Panc1 (cell line): ENCODE measurements at regions not wholly inside any gene's neighbourhood (a gene's known extent, or its start where the extent isn't known, plus 50 kb on each side); places are given as distances from the start of the nearest gene placed in this dataset.

Experiments used
- ATAC-seq: fragments of 200-7000 bp; cut with Tn5 transposase; 2 replicates; pipeline ENCODE4 v1.9.1; 2020; ENCODE audit warnings: mild to moderate bottlenecking, moderate library complexity
- BruUV-seq: library from RNA; stranded (reverse); fragments of 400-500 nt; replicated peaks from 2 replicates; lab custom pipeline; 2021; lab: Mats Ljungman, UMichigan
- CTCF ChIA-PET: fragments of 300-600 bp; sonication (Branson Sonifier 250); formaldehyde crosslinking; loops from one replicate; lab custom pipeline; 2022; ENCODE audit warnings: antibody characterized with exemption; lab: Charles Lee
- POLR2A ChIA-PET: fragments of 300-600 bp; sonication (Branson Sonifier 250); formaldehyde crosslinking; loops from one replicate; lab custom pipeline; 2022; ENCODE audit warnings: antibody characterized with exemption; lab: Charles Lee
- DNase-seq: peaks from one replicate; pipeline ENCODE4 v3.0.0-alpha.2; 2010; ENCODE audit warnings: low read depth, low spot score
- H3K27ac ChIP-seq: 2 replicates; pipeline ENCODE4 v1.5.1; 2011; ENCODE audit warnings: mild to moderate bottlenecking, low read length, inconsistent platforms
- H3K27me3 ChIP-seq: fragments of 200-500 bp; sonication (Bioruptor generic); 2 replicates; pipeline ENCODE4 v1.6.0; 2014; ENCODE audit warnings: low read length, inconsistent platforms; ENCODE audit not compliant: control insufficient read depth, insufficient read depth
- H3K36me3 ChIP-seq: fragments of 200-500 bp; sonication (Bioruptor generic); 2 replicates; pipeline ENCODE4 v1.5.1; 2014; ENCODE audit warnings: inconsistent platforms, mild to moderate bottlenecking, low read length, moderate library complexity; ENCODE audit not compliant: control insufficient read depth, insufficient read depth
- H3K4me1 ChIP-seq: 2 replicates; pipeline ENCODE4 v1.5.1; 2011; ENCODE audit warnings: inconsistent platforms, mild to moderate bottlenecking, low read length, moderate library complexity; ENCODE audit not compliant: control insufficient read depth, insufficient read depth
- H3K4me3 ChIP-seq, 2 experiments: 2 replicates each; pipeline ENCODE4 v1.5.1; 2011 to 2012; ENCODE audit warnings: low read depth in 2 of 2, low read length in 2 of 2, mild to moderate bottlenecking in 2 of 2, inconsistent platforms in 1 of 2, moderate library complexity in 1 of 2
- H3K9me3 ChIP-seq: fragments of 200-500 bp; sonication (Bioruptor generic); 2 replicates; pipeline ENCODE4 v1.5.1; 2014; ENCODE audit warnings: low read depth, mild to moderate bottlenecking, inconsistent platforms, low read length, moderate library complexity; ENCODE audit not compliant: control insufficient read depth, insufficient read depth
- POLR2AphosphoS5 ChIP-seq: IDR thresholded peaks from 2 replicates; pipeline ENCODE4 v1.6.1; 2012; ENCODE audit warnings: mild to moderate bottlenecking, low read depth, low read length, moderate library complexity
- SIN3A ChIP-seq: IDR thresholded peaks from 2 replicates; pipeline ENCODE4 v1.6.1; 2012; ENCODE audit warnings: low read depth, mild to moderate bottlenecking, low read length, moderate library complexity, borderline replicate concordance; ENCODE audit not compliant: insufficient read depth
- TCF7L2 ChIP-seq: IDR thresholded peaks from 2 replicates; pipeline ENCODE4 v1.6.1; 2011; ENCODE audit warnings: mild to moderate bottlenecking, low read depth, low read length, inconsistent platforms
- in situ Hi-C: cut with HindIII; loops from 2 replicates; pipeline ENCODE4 v1.10.0; 2016; ENCODE audit warnings: low sequenced_read_pairs, low pct_unique_long_range_greater_than_20kb
- intact Hi-C: fragments of 100-400 bp; cut with micrococcal nuclease; formaldehyde crosslinking; loops from one replicate; pipeline ENCODE4 v1.10.0; 2022; ENCODE audit not compliant: unreplicated experiment
- TF ChIP-seq, protein P1 (sequence below): fragments of 450-650 bp; IDR thresholded peaks from 2 replicates; pipeline ENCODE4 v1.5.1; 2017; ENCODE audit warnings: mild to moderate bottlenecking
- TF ChIP-seq, protein P2 (sequence below), 2 experiments: IDR thresholded peaks; 2 replicates each; pipeline ENCODE4 v1.6.1; 2011 to 2012; ENCODE audit warnings: low read depth in 2 of 2, control low read depth in 1 of 2, low read length in 1 of 2, mild to moderate bottlenecking in 1 of 2, moderate library complexity in 1 of 2; ENCODE audit not compliant: insufficient read depth in 1 of 2

- TF ChIP-seq, protein P1, sequence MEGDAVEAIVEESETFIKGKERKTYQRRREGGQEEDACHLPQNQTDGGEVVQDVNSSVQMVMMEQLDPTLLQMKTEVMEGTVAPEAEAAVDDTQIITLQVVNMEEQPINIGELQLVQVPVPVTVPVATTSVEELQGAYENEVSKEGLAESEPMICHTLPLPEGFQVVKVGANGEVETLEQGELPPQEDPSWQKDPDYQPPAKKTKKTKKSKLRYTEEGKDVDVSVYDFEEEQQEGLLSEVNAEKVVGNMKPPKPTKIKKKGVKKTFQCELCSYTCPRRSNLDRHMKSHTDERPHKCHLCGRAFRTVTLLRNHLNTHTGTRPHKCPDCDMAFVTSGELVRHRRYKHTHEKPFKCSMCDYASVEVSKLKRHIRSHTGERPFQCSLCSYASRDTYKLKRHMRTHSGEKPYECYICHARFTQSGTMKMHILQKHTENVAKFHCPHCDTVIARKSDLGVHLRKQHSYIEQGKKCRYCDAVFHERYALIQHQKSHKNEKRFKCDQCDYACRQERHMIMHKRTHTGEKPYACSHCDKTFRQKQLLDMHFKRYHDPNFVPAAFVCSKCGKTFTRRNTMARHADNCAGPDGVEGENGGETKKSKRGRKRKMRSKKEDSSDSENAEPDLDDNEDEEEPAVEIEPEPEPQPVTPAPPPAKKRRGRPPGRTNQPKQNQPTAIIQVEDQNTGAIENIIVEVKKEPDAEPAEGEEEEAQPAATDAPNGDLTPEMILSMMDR, result no peak
- TF ChIP-seq, protein P2, sequence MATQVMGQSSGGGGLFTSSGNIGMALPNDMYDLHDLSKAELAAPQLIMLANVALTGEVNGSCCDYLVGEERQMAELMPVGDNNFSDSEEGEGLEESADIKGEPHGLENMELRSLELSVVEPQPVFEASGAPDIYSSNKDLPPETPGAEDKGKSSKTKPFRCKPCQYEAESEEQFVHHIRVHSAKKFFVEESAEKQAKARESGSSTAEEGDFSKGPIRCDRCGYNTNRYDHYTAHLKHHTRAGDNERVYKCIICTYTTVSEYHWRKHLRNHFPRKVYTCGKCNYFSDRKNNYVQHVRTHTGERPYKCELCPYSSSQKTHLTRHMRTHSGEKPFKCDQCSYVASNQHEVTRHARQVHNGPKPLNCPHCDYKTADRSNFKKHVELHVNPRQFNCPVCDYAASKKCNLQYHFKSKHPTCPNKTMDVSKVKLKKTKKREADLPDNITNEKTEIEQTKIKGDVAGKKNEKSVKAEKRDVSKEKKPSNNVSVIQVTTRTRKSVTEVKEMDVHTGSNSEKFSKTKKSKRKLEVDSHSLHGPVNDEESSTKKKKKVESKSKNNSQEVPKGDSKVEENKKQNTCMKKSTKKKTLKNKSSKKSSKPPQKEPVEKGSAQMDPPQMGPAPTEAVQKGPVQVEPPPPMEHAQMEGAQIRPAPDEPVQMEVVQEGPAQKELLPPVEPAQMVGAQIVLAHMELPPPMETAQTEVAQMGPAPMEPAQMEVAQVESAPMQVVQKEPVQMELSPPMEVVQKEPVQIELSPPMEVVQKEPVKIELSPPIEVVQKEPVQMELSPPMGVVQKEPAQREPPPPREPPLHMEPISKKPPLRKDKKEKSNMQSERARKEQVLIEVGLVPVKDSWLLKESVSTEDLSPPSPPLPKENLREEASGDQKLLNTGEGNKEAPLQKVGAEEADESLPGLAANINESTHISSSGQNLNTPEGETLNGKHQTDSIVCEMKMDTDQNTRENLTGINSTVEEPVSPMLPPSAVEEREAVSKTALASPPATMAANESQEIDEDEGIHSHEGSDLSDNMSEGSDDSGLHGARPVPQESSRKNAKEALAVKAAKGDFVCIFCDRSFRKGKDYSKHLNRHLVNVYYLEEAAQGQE (IDR thresholded peaks at IDR 0.05; ENCODE audit: insufficient read depth in 1 of 2, low read depth in 2 of 2, low read length in 1 of 2), result no peak
- TF ChIP-seq POLR2AphosphoS5 (no peak), TCF7L2 (no peak), SIN3A (no peak)
- ChIA-PET POLR2A (no interaction called here), CTCF (no interaction called here)
- H3K36me3 ChIP-seq, result no peaks in the 10 kb centered on the region
- in situ Hi-C loops (no loop called here), intact Hi-C loops (no loop called here)
- no peaks in the 10 kb centered on the region for H3K27me3 ChIP-seq
- no peak overlapping the region for H3K4me3 ChIP-seq
- no peak for ATAC-seq
- DNase-seq, result no peak
- no peak overlapping the region for H3K27ac ChIP-seq
- no peaks in the 10 kb centered on the region for H3K9me3 ChIP-seq
- BruUV-seq, result no TSS peak
- H3K4me1 ChIP-seq, result no peaks in the 10 kb centered on the region
Measured at GRCh38 chr1:55369474-55369873, 154.3 kb upstream of the USP24 start.

DNA sequence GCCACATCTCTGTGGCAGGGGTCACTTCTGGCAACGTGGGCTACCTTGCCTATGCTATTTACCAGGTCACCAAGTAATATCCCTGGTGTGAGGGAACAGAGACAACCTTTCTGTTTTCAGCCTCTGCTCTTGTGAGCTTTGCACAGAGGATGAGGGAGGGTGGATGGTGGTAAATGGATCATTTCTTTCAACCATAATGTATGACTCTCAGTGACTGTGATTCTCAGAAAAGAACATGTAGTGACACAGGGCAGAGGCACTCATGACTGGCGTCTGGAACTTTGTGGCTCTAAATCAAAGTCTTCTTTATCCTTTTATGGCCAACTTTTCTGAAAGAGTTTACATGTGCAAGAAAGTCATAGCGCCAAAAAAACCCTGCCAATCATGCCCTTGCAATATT is 153.5 kb upstream of the USP24 start:
- POLR2A ChIA-PET, result no interaction called here
- Histone ChIP-seq H3K4me3 (no peak overlapping the region), H3K9me3 (no peaks in the 10 kb centered on the region), H3K36me3 (no peaks in the 10 kb centered on the region), H3K4me1 (no peaks in the 10 kb centered on the region), H3K27me3 (no peaks in the 10 kb centered on the region), H3K27ac (no peak overlapping the region)
- CTCF ChIA-PET, result no interaction called here
- intact Hi-C loops, result no loop called here
- DNase-seq (no peak), ATAC-seq (no peak)
- TF ChIP-seq SIN3A, result no peak
- TF ChIP-seq, protein P2 (IDR thresholded peaks at IDR 0.05; ENCODE audit: insufficient read depth in 1 of 2, low read depth in 2 of 2, low read length in 1 of 2), result no peak
- no peak for TF ChIP-seq POLR2AphosphoS5
- TF ChIP-seq, protein P1, result no peak
- no TSS peak for BruUV-seq
- in situ Hi-C loops, result no loop called here
